Skeletal muscle satellite cell (primary cell): ENCODE measurements at regions not wholly inside any gene's neighbourhood (a gene's known extent, or its start where the extent isn't known, plus 50 kb on each side); places are given as distances from the start of the nearest gene placed in this dataset.

Experiments
- H3K27me3 ChIP-seq: 2 replicates; pipeline ENCODE4 v1.7.0; 2013; ENCODE audit warnings: low read length; ENCODE audit not compliant: control insufficient read depth, insufficient read depth
- H3K36me3 ChIP-seq: 2 replicates; pipeline ENCODE4 v1.7.0; 2013; ENCODE audit warnings: mild to moderate bottlenecking, control low read depth, low read length; ENCODE audit not compliant: insufficient read depth
- H3K4me1 ChIP-seq: 2 replicates; pipeline ENCODE4 v1.7.0; 2013; ENCODE audit warnings: low read length; ENCODE audit not compliant: control insufficient read depth, insufficient read depth
- H3K4me2 ChIP-seq: 2 replicates; pipeline ENCODE4 v1.7.0; 2013; ENCODE audit warnings: mild to moderate bottlenecking, low read length
- H3K4me3 ChIP-seq: 2 replicates; pipeline ENCODE4 v1.7.0; 2013; ENCODE audit warnings: low read length
- H3K9ac ChIP-seq: 2 replicates; pipeline ENCODE4 v1.7.0; 2013; ENCODE audit warnings: mild to moderate bottlenecking, low read depth, low read length, moderate library complexity
- H3K9me3 ChIP-seq: replicated peaks from 2 replicates; pipeline ENCODE4 v1.7.0; 2013; ENCODE audit warnings: mild to moderate bottlenecking, control low read depth, low read length

DNA sequence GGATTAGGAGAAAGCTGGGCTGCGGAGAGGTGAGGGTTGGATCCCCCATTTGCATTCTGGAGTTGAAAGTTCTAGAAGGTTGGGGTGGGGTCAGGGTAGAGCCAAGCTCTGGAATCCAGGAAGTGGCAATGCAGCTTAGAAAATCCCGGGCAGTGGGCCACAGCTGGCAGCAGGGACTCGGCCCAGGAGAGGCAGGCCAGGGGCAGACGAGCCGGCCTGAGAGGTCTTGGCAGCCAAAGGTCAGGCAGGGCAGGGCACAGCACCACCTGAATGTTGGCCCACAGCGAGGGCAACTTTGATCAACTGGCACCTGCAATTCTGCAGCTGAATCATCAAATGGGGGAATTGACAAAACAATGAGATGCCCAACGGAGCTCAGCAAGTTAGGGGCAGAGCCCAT, 139.2 kb downstream of the INHBB start:
- H3K27me3 ChIP-seq, result peaks cover 55% of the 10 kb centered on the region
- no peaks in the 10 kb centered on the region for H3K9me3 ChIP-seq
- no peak overlapping the region for H3K4me3 ChIP-seq

DNA sequence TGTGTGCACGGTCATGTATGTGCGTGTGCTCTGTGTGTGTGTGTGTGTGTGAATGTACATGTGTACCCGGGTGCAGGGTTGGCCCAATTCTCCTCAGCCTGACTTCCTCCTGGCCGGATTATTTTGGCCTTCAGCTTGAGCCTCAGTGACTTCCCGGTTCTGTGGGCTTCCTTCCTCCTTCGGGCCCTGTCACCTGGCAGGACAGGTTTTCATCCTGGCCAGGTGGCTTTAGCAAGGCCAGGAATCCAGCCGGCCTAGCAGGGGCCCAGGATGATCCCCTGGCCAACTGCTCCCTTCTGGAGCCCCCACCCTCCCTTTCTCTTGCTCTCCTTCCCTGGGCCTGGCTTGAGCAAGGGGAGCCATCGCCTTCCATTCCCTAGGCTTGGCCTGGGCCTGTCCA, 140.5 kb downstream of the INHBB start:
- Histone ChIP-seq H3K4me1 (no peaks in the 10 kb centered on the region), H3K36me3 (no peaks in the 10 kb centered on the region), H3K4me3 (no peak overlapping the region), H3K9ac (no peak overlapping the region), H3K4me2 (no peak overlapping the region), H3K9me3 (no peaks in the 10 kb centered on the region), H3K27me3 (peaks cover 56% of the 10 kb centered on the region)

More for the DNA sequence above, 139.2 kb downstream of the INHBB start:
- H3K4me2 ChIP-seq, result no peak overlapping the region
- H3K36me3 ChIP-seq, result no peaks in the 10 kb centered on the region
- H3K4me1 ChIP-seq, result no peaks in the 10 kb centered on the region
- H3K9ac ChIP-seq, result no peak overlapping the region

GRCh38 chr2:120486946-120487345, 141.0 kb downstream of the INHBB start:
- Histone ChIP-seq H3K4me2 (no peak overlapping the region), H3K9ac (no peak overlapping the region), H3K4me3 (no peak overlapping the region), H3K36me3 (no peaks in the 10 kb centered on the region), H3K27me3 (peaks cover 54% of the 10 kb centered on the region), H3K9me3 (no peaks in the 10 kb centered on the region), H3K4me1 (no peaks in the 10 kb centered on the region)

DNA sequence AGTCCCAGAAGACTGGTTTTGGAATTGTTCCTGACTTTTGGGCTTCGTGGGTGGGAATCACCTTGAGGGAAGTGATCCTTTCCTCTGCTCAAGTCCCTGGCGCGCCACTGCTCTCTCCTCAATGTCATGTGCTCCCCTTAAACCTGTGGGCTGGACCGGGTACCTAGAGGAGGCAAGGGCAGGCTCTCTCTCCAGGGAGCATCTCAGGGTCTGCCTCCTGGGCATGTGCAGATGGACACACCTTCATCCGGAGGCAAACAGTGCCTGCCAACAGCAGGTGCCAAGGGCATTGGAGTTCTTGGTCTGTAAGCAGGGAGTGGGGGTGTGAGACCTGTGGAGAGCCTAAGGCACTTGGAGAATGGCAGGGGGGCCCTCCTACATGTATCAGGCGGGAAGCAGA, 142.6 kb downstream of the INHBB start:
- Histone ChIP-seq H3K36me3 (no peaks in the 10 kb centered on the region), H3K9ac (no peak overlapping the region), H3K9me3 (no peaks in the 10 kb centered on the region), H3K4me1 (no peaks in the 10 kb centered on the region), H3K27me3 (peaks cover 46% of the 10 kb centered on the region), H3K4me3 (no peak overlapping the region), H3K4me2 (no peak overlapping the region)

DNA sequence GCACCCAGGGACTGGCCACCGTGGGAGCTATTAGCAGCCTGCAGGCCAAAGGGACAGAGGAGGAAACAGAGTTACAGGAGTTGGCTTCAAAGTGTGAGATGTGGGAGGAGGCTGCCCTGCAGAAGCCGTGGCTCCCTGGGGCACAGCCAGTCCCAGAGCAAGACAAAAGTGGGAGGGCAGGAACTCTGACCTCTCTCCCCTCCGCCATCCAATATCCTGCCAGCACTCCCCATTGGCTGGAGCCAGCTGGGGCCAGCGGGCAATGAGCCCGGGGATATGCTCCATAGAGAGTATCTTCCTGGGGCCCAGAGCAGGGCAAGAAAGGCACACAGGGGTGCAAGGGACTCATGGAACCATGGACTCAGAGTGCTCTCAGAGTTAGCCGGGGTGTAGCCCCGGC, 143.1 kb downstream of the INHBB start:
- no peak overlapping the region for H3K4me3 ChIP-seq
- no peak overlapping the region for H3K4me2 ChIP-seq
- no peaks in the 10 kb centered on the region for H3K4me1 ChIP-seq
- no peaks in the 10 kb centered on the region for H3K9me3 ChIP-seq
- H3K9ac ChIP-seq, result no peak overlapping the region
- H3K27me3 ChIP-seq, result peaks cover 42% of the 10 kb centered on the region
- no peaks in the 10 kb centered on the region for H3K36me3 ChIP-seq

DNA sequence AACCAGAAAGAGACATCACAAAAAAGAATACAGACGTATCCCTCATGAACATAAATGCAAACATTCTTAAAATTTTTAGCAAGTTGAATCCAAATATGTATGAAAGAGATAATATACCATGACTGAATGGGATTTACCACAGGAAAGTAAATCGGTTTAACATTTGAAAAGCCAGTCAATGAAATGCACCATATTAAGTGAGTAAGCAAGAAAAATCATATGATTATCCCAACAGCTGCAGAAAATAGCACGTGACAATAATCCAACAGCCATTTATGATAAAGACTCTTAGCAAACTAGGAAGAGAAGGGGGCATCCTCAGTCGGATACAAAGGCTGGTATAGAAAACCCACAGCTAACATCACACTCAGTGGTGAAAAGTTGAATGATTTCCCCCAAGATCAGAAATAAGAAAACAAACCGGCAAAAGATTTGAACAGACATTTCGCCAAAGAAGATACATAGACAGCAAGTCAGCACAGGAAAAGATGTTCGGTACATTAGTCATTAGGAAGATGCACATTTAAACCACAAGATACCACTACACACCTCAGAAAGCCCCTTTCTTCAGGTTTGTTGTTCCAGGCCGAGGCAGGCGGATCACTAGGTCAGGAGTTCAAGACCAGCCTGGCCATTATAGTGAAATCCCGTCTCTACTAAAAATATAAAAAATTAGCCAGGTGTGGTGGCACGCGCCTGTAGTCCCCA, 144.3 kb downstream of the INHBB start:
- H3K27me3 ChIP-seq, result peaks cover 39% of the 10 kb centered on the region
- H3K4me1 ChIP-seq, result no peaks in the 10 kb centered on the region
- no peaks in the 10 kb centered on the region for H3K36me3 ChIP-seq
- no peak overlapping the region for H3K4me3 ChIP-seq
- H3K9ac ChIP-seq, result no peak overlapping the region
- H3K4me2 ChIP-seq, result no peak overlapping the region
- H3K9me3 ChIP-seq, result no peaks in the 10 kb centered on the region

DNA sequence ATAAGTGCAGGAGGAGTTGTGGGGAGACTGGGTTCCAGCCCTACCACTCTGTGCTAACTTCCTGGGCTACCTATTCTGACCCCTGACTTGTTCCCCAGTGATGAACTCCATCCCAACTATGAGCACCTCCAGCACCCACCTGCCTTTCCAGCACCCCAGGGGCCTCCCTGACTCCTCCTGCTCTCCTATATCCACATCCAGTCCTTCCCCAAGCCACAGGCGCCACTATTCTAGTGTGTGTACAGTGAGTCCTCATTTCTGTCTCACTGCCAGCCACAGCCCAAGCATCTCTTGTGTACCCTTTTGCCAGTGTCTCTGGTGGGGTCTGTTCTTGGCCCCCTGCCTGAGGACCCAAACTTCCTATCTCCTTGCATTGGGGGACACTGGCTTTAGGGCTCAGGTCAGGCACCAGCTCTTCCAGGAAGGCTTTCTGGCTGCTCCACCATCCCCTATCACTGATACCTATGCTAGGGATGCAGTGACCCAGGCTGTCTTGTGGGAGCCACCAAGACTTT, 145.2 kb downstream of the INHBB start:
- no peak overlapping the region for H3K4me2 ChIP-seq
- H3K9ac ChIP-seq, result no peak overlapping the region
- no peaks in the 10 kb centered on the region for H3K9me3 ChIP-seq
- no peaks in the 10 kb centered on the region for H3K36me3 ChIP-seq
- peaks cover 35% of the 10 kb centered on the region for H3K27me3 ChIP-seq
- no peak overlapping the region for H3K4me3 ChIP-seq
- H3K4me1 ChIP-seq, result no peaks in the 10 kb centered on the region

GRCh38 chr2:120493231-120493630, 147.3 kb downstream of the INHBB start:
- Histone ChIP-seq H3K4me3 (no peak overlapping the region), H3K4me1 (no peaks in the 10 kb centered on the region), H3K4me2 (no peak overlapping the region), H3K36me3 (no peaks in the 10 kb centered on the region), H3K27me3 (peaks cover 34% of the 10 kb centered on the region), H3K9me3 (no peaks in the 10 kb centered on the region), H3K9ac (no peak overlapping the region)

DNA sequence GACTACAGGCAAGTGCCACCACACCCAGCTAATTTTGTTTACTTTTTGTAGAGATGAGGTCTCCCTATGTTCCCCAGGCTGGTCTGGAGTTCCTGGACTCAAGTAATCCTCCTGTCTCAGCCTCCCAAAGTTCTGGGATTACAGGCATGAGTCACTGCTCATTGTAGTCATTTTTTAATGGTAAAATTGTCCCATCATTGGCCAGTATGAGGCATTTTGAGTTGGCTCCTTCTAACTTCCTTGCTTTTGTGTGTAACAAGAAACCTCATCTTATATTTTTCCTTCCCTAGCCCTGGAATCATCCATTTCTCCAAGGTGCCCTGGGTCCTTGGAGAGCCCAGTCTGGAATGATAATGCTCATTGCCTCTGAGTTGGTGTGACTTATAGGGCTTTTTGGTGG, 148.5 kb downstream of the INHBB start:
- Histone ChIP-seq H3K9ac (no peak overlapping the region), H3K4me1 (no peaks in the 10 kb centered on the region), H3K4me3 (no peak overlapping the region), H3K36me3 (no peaks in the 10 kb centered on the region), H3K27me3 (peaks cover 27% of the 10 kb centered on the region), H3K9me3 (no peaks in the 10 kb centered on the region), H3K4me2 (no peak overlapping the region)

- Histone ChIP-seq H3K4me3 (no peak overlapping the region), H3K9ac (no peak overlapping the region), H3K27me3 (peaks cover 29% of the 10 kb centered on the region), H3K4me1 (no peaks in the 10 kb centered on the region), H3K4me2 (no peak overlapping the region), H3K9me3 (no peaks in the 10 kb centered on the region), H3K36me3 (no peaks in the 10 kb centered on the region)
Measured at GRCh38 chr2:120495586-120495985, 149.7 kb downstream of the INHBB start.

DNA sequence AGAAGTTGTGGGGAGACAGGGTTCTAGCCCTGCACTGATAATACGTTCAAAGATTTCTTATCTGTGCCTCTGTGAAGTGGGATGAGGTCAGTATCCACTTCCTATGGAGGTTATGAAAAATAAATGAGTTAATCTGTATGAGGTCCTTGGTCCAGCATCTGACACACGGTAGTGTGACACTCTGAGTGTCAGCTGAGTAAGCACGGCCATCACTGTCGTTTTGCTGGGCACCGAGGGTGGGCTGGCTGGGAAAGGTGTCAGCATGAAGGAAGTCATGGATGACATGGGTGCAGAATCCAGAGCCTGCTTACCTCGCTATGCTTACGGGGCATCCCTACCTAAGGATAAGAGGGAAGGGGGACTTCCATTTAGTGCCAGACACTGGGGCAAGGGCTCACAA, 150.3 kb downstream of the INHBB start:
- Histone ChIP-seq H3K4me3 (no peak overlapping the region), H3K4me1 (no peaks in the 10 kb centered on the region), H3K9me3 (no peaks in the 10 kb centered on the region), H3K36me3 (no peaks in the 10 kb centered on the region), H3K9ac (no peak overlapping the region), H3K4me2 (no peak overlapping the region), H3K27me3 (peaks cover 25% of the 10 kb centered on the region)

- no peak overlapping the region for H3K4me3 ChIP-seq
- H3K36me3 ChIP-seq, result no peaks in the 10 kb centered on the region
- H3K9ac ChIP-seq, result no peak overlapping the region
- H3K9me3 ChIP-seq, result no peaks in the 10 kb centered on the region
- no peak overlapping the region for H3K4me2 ChIP-seq
- peaks cover 22% of the 10 kb centered on the region for H3K27me3 ChIP-seq
- H3K4me1 ChIP-seq, result no peaks in the 10 kb centered on the region
Measured at GRCh38 chr2:120496759-120497158, 150.8 kb downstream of the INHBB start.
